Fibroblast of lung (primary cell): ENCODE measurements at regions not wholly inside any gene's neighbourhood (a gene's known extent, or its start where the extent isn't known, plus 50 kb on each side); places are given as distances from the start of the nearest gene placed in this dataset.

Experiments
- DNase-seq, 2 donors: peaks; one replicate each; pipeline versions ENCODE4 v3.0.0 to v3.0.0-alpha.2; 2010; ENCODE audit warnings: low read depth in 2 of 2
- H2AFZ ChIP-seq: 2 replicates; pipeline ENCODE4 v1.5.1; 2012; ENCODE audit warnings: low read length, control low read depth, inconsistent platforms
- H3K27ac ChIP-seq: 2 replicates; pipeline ENCODE4 v1.5.1; 2011; ENCODE audit warnings: low read length, control low read depth; ENCODE audit not compliant: insufficient read depth
- H3K27me3 ChIP-seq: 2 replicates; pipeline ENCODE4 v1.5.1; 2011; ENCODE audit warnings: mild to moderate bottlenecking, low read length; ENCODE audit not compliant: control insufficient read depth, insufficient read depth
- H3K36me3 ChIP-seq: 2 replicates; pipeline ENCODE4 v1.5.1; 2011; ENCODE audit warnings: low read length; ENCODE audit not compliant: control insufficient read depth, insufficient read depth
- H3K4me1 ChIP-seq: 2 replicates; pipeline ENCODE4 v1.5.1; 2011; ENCODE audit warnings: low read length; ENCODE audit not compliant: control insufficient read depth, insufficient read depth; ENCODE audit errors: extremely low read depth
- H3K4me2 ChIP-seq: 2 replicates; pipeline ENCODE4 v1.5.1; 2011; ENCODE audit warnings: low read length, control low read depth; ENCODE audit not compliant: insufficient read depth; ENCODE audit errors: extremely low read depth
- H3K4me3 ChIP-seq, 4 experiments: fragments of 200-600 bp in 1 of 4; sonication (generic) in 1 of 4; replicated peaks in 1 of 4; 2 replicates each; pipeline ENCODE4 v1.5.1; 2011 to 2016; ENCODE audit warnings: low read length in 4 of 4, low read depth in 3 of 4, mild to moderate bottlenecking in 3 of 4, control low read depth in 2 of 4, inconsistent platforms in 1 of 4, mixed read lengths in 1 of 4; ENCODE audit not compliant: insufficient read depth in 1 of 4; ENCODE audit errors: control extremely low read depth in 1 of 4
- H3K79me2 ChIP-seq: 2 replicates; pipeline ENCODE4 v1.5.1; 2012; ENCODE audit warnings: mild to moderate bottlenecking, low read length, inconsistent platforms; ENCODE audit not compliant: control insufficient read depth, insufficient read depth
- H3K9ac ChIP-seq: 2 replicates; pipeline ENCODE4 v1.5.1; 2011; ENCODE audit warnings: mild to moderate bottlenecking, low read length, control low read depth; ENCODE audit not compliant: insufficient read depth
- H3K9me3 ChIP-seq: 2 replicates; pipeline ENCODE4 v1.5.1; 2012; ENCODE audit warnings: low read depth, low read length; ENCODE audit not compliant: control insufficient read depth, insufficient read depth
- H4K20me1 ChIP-seq: 2 replicates; pipeline ENCODE4 v1.5.1; 2011; ENCODE audit warnings: low read length; ENCODE audit not compliant: control insufficient read depth, insufficient read depth; ENCODE audit errors: extremely low read depth
- EZH2 ChIP-seq: IDR thresholded peaks from 2 replicates; pipeline ENCODE4 v1.5.1; 2012; ENCODE audit warnings: low read length, control low read depth, mild to moderate bottlenecking; ENCODE audit errors: missing control alignments
- TF ChIP-seq, protein P1 (sequence below), 2 donors: IDR thresholded peaks in 1 of 2; conservative IDR thresholded peaks in 1 of 2; 1 replicate in 1 of 2; 2 replicates in 1 of 2; pipeline ENCODE4 v1.5.1; 2011 to 2012; ENCODE audit warnings: low read length in 2 of 2, control low read depth in 1 of 2, inconsistent platforms in 1 of 2, low read depth in 1 of 2, mild to moderate bottlenecking in 1 of 2

DNA sequence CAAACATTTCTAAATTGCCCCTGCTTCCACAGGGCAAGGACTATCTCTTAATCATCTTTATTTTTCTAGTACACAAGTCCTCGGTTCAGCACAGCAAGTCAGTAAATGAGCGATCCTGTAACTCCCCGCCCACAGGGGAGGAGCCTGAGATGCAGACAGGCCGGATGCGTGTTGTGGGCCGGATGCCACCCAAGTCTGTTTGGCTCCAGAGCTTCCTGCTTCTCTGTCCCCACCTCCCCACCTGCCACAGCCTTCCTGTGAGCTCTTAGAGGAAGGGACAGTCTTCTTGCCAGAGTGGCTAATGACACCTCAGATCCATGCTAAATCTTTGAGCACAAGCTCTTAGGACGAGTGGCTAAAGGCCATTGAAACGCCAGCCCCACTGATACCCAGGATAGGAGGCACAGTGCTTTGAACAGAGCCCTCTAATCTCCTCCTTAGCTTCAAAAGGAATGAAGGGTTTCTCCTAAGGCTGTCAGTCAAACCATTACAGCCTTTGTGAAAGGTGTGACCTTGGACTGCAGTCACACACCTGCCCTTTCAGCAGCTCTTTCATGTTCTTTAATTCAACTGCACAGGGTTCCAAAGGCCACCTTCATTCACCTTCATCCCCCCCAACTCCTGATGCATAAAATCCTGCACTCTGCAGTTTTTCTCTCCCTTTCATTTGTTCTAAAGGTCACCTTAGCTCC, 264.3 kb downstream of the TFAP2C start:
- Histone ChIP-seq H3K79me2 (no peaks in the 10 kb centered on the region), H3K9ac (no peak overlapping the region), H3K36me3 (no peaks in the 10 kb centered on the region), H3K9me3 (no peaks in the 10 kb centered on the region), H3K4me1 (no peaks in the 10 kb centered on the region), H3K4me3 (no peak overlapping the region), H3K27me3 (no peaks in the 10 kb centered on the region), H2AFZ (no peak overlapping the region), H3K27ac (no peak overlapping the region), H4K20me1 (no peaks in the 10 kb centered on the region), H3K4me2 (no peak overlapping the region)
- TF ChIP-seq, protein P1, sequence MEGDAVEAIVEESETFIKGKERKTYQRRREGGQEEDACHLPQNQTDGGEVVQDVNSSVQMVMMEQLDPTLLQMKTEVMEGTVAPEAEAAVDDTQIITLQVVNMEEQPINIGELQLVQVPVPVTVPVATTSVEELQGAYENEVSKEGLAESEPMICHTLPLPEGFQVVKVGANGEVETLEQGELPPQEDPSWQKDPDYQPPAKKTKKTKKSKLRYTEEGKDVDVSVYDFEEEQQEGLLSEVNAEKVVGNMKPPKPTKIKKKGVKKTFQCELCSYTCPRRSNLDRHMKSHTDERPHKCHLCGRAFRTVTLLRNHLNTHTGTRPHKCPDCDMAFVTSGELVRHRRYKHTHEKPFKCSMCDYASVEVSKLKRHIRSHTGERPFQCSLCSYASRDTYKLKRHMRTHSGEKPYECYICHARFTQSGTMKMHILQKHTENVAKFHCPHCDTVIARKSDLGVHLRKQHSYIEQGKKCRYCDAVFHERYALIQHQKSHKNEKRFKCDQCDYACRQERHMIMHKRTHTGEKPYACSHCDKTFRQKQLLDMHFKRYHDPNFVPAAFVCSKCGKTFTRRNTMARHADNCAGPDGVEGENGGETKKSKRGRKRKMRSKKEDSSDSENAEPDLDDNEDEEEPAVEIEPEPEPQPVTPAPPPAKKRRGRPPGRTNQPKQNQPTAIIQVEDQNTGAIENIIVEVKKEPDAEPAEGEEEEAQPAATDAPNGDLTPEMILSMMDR (conservative IDR thresholded peaks at IDR 0.05 in 1 of 2, IDR thresholded peaks at IDR 0.05 in 1 of 2; ENCODE audit: low read depth in 1 of 2, low read length in 2 of 2): no peak
- no peak for TF ChIP-seq EZH2
- no peak for DNase-seq

DNA sequence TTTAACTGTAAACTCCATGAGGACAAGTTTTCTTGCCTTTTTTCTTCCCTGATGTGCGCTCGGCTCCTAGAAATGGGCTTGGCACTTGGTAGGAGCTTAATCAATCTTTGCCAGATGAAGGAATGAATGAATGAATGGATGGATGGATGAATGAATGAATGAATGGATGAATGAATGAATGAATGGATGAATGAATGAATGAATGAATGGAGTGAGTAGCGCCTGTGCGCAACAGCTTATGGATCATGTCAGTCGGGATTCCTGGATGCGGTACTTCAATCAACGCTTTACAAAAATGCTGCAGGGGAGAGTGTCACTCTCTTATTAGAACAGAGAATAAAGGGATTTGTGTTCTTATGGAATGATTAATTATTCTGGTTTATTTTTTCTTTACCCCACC, 267.3 kb downstream of the TFAP2C start:
- DNase-seq: no peak
- no peaks in the 10 kb centered on the region for H3K27me3 ChIP-seq
- H3K4me3 ChIP-seq: no peak overlapping the region
- no peak overlapping the region for H2AFZ ChIP-seq
- H3K9ac ChIP-seq: no peak overlapping the region
- no peak overlapping the region for H3K4me2 ChIP-seq
- H3K4me1 ChIP-seq: no peaks in the 10 kb centered on the region
- no peaks in the 10 kb centered on the region for H3K79me2 ChIP-seq
- no peaks in the 10 kb centered on the region for H3K36me3 ChIP-seq
- H3K9me3 ChIP-seq: no peaks in the 10 kb centered on the region
- H4K20me1 ChIP-seq: no peaks in the 10 kb centered on the region
- no peak overlapping the region for H3K27ac ChIP-seq
- TF ChIP-seq EZH2: no peak
- TF ChIP-seq, protein P1 (conservative IDR thresholded peaks at IDR 0.05 in 1 of 2, IDR thresholded peaks at IDR 0.05 in 1 of 2; ENCODE audit: low read depth in 1 of 2, low read length in 2 of 2): no peak

DNA sequence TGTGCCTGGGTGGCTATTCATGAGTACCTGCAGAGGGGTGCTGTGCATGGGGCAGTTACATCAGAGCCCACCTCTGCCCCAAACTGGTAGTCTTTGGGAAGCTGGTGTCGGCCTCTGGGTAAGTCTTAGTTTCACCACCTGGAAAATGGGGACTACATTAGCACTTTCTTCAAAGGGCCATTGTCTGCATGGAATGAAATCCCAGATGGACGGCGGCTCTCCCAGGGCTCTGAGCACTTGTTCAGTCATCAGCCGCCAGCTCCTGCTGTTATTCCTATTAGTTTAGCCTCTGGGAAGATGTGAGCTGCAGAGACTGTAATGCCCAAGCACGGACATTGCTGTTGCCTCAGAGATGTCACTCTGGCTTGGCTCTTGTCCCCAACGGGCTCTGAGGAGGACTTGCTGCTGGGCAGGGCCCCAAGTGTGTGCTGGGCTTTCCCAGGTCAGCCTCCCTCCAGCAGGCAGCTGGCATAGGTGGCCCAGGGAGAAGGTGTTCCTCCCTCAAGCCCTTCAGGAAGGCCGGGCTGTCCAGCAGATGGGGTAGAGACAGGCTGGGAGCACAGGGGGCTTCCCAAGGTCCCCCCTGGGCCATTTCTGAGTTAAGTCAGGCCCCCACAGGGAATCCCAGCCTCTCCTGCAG, 268.3 kb downstream of the TFAP2C start:
- no peak overlapping the region for H3K4me3 ChIP-seq
- no peaks in the 10 kb centered on the region for H3K27me3 ChIP-seq
- H3K4me2 ChIP-seq: no peak overlapping the region
- DNase-seq: no peak
- TF ChIP-seq, protein P1 (conservative IDR thresholded peaks at IDR 0.05 in 1 of 2, IDR thresholded peaks at IDR 0.05 in 1 of 2; ENCODE audit: low read depth in 1 of 2, low read length in 2 of 2): no peak
- TF ChIP-seq EZH2: no peak
- H4K20me1 ChIP-seq: no peaks in the 10 kb centered on the region
- H2AFZ ChIP-seq: no peak overlapping the region
- H3K9me3 ChIP-seq: no peaks in the 10 kb centered on the region
- H3K4me1 ChIP-seq: no peaks in the 10 kb centered on the region
- no peak overlapping the region for H3K27ac ChIP-seq
- no peaks in the 10 kb centered on the region for H3K36me3 ChIP-seq
- no peaks in the 10 kb centered on the region for H3K79me2 ChIP-seq
- H3K9ac ChIP-seq: no peak overlapping the region
